CD4-positive, CD25-positive, alpha-beta regulatory T cell (primary cell): ENCODE measurements at regions not wholly inside any gene's neighbourhood (a gene's known extent, or its start where the extent isn't known, plus 50 kb on each side); places are given as distances from the start of the nearest gene placed in this dataset.
"Not testable (repeated sequence)": the region's sequence is repeated elsewhere in the genome, so short reads cannot be mapped to it uniquely, and the experiment has no call there.

Source experiments
- ATAC-seq, 2 donors: fragments of 150-1000 bp; cut with Tn5 transposase; one replicate each; pipeline ENCODE4 v1.10.0; 2021; ENCODE audit warnings: low read depth in 2 of 2, moderate number of reproducible peaks in 2 of 2, moderate library complexity in 1 of 2
- DNase-seq, 3 donors: peaks; one replicate each; pipeline versions ENCODE4 v3.0.0 to v3.0.0-alpha.2; 2012 to 2022; ENCODE audit warnings: mixed read lengths in 1 of 3
- H3K27ac ChIP-seq: one replicate; pipeline ENCODE4 v1.7.0; 2013; ENCODE audit warnings: mild to moderate bottlenecking, low read length; ENCODE audit not compliant: insufficient read depth, poor library complexity, severe bottlenecking
- H3K27me3 ChIP-seq: one replicate; pipeline ENCODE4 v1.7.0; 2013; ENCODE audit warnings: low read length; ENCODE audit not compliant: control insufficient read depth, insufficient read depth
- H3K36me3 ChIP-seq: one replicate; pipeline ENCODE4 v1.7.0; 2013; ENCODE audit warnings: mild to moderate bottlenecking, low read length, moderate library complexity; ENCODE audit not compliant: control insufficient read depth, insufficient read depth
- H3K4me1 ChIP-seq: 2 replicates; pipeline ENCODE4 v1.7.0; 2013; ENCODE audit warnings: mild to moderate bottlenecking, low read length; ENCODE audit not compliant: insufficient read depth, control insufficient read depth, poor library complexity, severe bottlenecking
- H3K4me3 ChIP-seq: one replicate; pipeline ENCODE4 v1.7.0; 2013; ENCODE audit warnings: low read depth, mild to moderate bottlenecking, low read length, moderate library complexity
- H3K9me3 ChIP-seq, 2 experiments: 1 replicate in 1 of 2; 2 replicates in 1 of 2; pipeline ENCODE4 v1.7.0; 2013; ENCODE audit warnings: low read length in 2 of 2, mild to moderate bottlenecking in 1 of 2, moderate library complexity in 1 of 2; ENCODE audit not compliant: control insufficient read depth in 2 of 2
- H3K27ac Mint-ChIP-seq, 3 donors: one replicate each; pipeline ENCODE4 v1.8.0; 2020 to 2022; ENCODE audit warnings: mild to moderate bottlenecking in 3 of 3, mixed read lengths in 3 of 3, moderate library complexity in 2 of 3
- H3K27me3 Mint-ChIP-seq: one replicate; pipeline ENCODE4 v1.8.0; 2022; ENCODE audit warnings: mild to moderate bottlenecking, mixed read lengths
- H3K36me3 Mint-ChIP-seq: one replicate; pipeline ENCODE4 v1.8.0; 2020; ENCODE audit warnings: mixed read lengths
- H3K4me1 Mint-ChIP-seq, 4 donors: one replicate each; pipeline ENCODE4 v1.8.0; 2020 to 2022; ENCODE audit warnings: mixed read lengths in 4 of 4, mild to moderate bottlenecking in 1 of 4
- H3K4me3 Mint-ChIP-seq, 4 donors: one replicate each; pipeline ENCODE4 v1.8.0; 2020 to 2022; ENCODE audit warnings: mild to moderate bottlenecking in 4 of 4, mixed read lengths in 4 of 4, moderate library complexity in 3 of 4
- H3K9me3 Mint-ChIP-seq, 7 donors: one replicate each; pipeline ENCODE4 v1.8.0; 2020 to 2022; ENCODE audit warnings: mixed read lengths in 7 of 7, mild to moderate bottlenecking in 3 of 7, moderate library complexity in 2 of 7

DNA sequence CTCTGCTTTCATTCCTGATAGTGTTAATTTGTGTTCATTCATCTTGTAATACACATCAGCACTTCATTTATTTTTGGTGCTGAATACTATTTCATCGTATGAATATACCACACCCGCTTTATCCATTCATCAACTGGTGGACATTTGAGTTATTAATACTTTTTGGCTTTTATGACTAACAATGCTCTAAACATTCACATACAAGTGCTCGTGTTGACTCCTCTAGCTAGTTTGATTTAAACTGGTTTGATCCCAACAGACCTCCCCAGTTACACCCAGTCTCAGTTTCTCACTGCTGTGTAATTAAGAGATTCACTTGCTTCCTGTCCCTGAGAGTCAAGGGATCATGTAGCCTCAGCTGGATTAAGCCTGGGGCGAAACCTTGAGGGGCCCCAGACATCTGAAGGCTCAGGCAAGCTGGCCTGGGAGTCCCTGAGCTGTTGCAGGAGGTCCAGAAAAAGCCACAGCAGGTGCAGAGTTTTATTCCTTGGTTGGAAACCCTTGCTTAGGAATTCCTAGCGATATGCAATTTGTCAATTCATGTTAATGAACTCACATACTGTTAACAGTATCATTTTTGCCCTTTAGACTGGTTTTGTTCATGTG lies 52.8 kb upstream of the CLDN24 start:
- H3K4me3 Mint-ChIP-seq, result no peak overlapping the region
- no peaks in the 10 kb centered on the region for H3K36me3 Mint-ChIP-seq
- DNase-seq (no peak), ATAC-seq (no peak)
- Histone ChIP-seq H3K36me3 (no peaks in the 10 kb centered on the region), H3K4me3 (no peak overlapping the region), H3K4me1 (no peaks in the 10 kb centered on the region), H3K27ac (no peak overlapping the region), H3K27me3 (no peaks in the 10 kb centered on the region), H3K9me3 (peaks cover 0 to 5% of the 10 kb centered on the region in 2 experiments)
- H3K9me3 Mint-ChIP-seq, result peaks cover 0 to 20% (median 2%) of the 10 kb centered on the region in 7 donors
- no peak overlapping the region for H3K27ac Mint-ChIP-seq
- H3K4me1 Mint-ChIP-seq, result peaks cover 0 to 4% (median 0%) of the 10 kb centered on the region in 4 donors
- peaks cover 19% of the 10 kb centered on the region for H3K27me3 Mint-ChIP-seq

- Mint-ChIP-seq H3K27ac (no peak overlapping the region), H3K4me1 (peaks cover 0 to 4% (median 0%) of the 10 kb centered on the region in 4 donors), H3K9me3 (peaks cover 0 to 20% (median 2%) of the 10 kb centered on the region in 7 donors), H3K4me3 (no peak overlapping the region), H3K27me3 (peaks cover 19% of the 10 kb centered on the region), H3K36me3 (no peaks in the 10 kb centered on the region)
- Histone ChIP-seq H3K27me3 (no peaks in the 10 kb centered on the region), H3K4me3 (no peak overlapping the region), H3K36me3 (no peaks in the 10 kb centered on the region), H3K27ac (no peak overlapping the region), H3K9me3 (peaks cover 0 to 5% of the 10 kb centered on the region in 2 experiments), H3K4me1 (no peaks in the 10 kb centered on the region)
- ATAC-seq (no peak), DNase-seq (no peak)
Measured at GRCh38 chr4:183376381-183376780, 54.2 kb upstream of the CLDN24 start.

DNA sequence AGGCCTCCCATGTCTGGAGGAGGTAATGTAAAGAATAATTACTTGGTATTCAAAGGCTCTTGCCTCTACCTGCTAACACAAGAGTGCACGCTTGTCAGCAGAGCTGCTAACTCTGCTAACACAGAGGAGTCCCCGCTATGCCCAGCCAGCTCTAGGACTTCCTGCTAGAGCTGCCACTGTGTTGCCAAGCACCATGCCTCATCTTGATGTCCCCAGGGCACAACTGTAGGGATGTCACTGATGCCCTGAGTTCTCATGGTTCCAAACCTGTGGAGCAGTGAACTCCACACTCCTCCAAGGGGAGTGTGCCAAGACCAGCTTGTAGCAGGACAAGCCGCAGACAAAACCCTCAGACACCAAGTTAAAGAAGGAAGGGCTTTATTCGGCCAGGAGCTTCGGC lies 55.3 kb upstream of the CLDN24 start:
- Mint-ChIP-seq H3K9me3 (peaks cover 0 to 20% (median 2%) of the 10 kb centered on the region in 7 donors), H3K27ac (no peak overlapping the region), H3K4me1 (peaks cover 0 to 4% (median 0%) of the 10 kb centered on the region in 4 donors), H3K4me3 (no peak overlapping the region), H3K27me3 (peaks cover 14% of the 10 kb centered on the region), H3K36me3 (no peaks in the 10 kb centered on the region)
- Histone ChIP-seq H3K36me3 (no peaks in the 10 kb centered on the region), H3K27ac (no peak overlapping the region), H3K4me1 (no peaks in the 10 kb centered on the region), H3K4me3 (no peak overlapping the region), H3K27me3 (no peaks in the 10 kb centered on the region), H3K9me3 (peaks cover 0 to 5% of the 10 kb centered on the region in 2 experiments)
- DNase-seq (no peak), ATAC-seq (no peak)

GRCh38 chr4:183378347-183378746 lies 56.1 kb upstream of the CLDN24 start:
- not testable (repeated sequence) for H3K36me3 Mint-ChIP-seq, H3K4me3 ChIP-seq, H3K27me3 ChIP-seq, H3K4me1 ChIP-seq, H3K27me3 Mint-ChIP-seq, H3K27ac ChIP-seq, H3K9me3 ChIP-seq, H3K4me1 Mint-ChIP-seq, DNase-seq, H3K36me3 ChIP-seq, ATAC-seq, H3K27ac Mint-ChIP-seq, H3K4me3 Mint-ChIP-seq
- peaks cover 0 to 16% (median 2%) of the 10 kb centered on the region in 7 donors for H3K9me3 Mint-ChIP-seq

- H3K27ac ChIP-seq, result no peak overlapping the region
- Mint-ChIP-seq H3K27ac (no peak overlapping the region), H3K36me3 (no peaks in the 10 kb centered on the region), H3K4me3 (no peak overlapping the region), H3K4me1 (no peaks in the 10 kb centered on the region), H3K9me3 (peaks cover 0 to 16% (median 1%) of the 10 kb centered on the region in 7 donors), H3K27me3 (peaks cover 1% of the 10 kb centered on the region)
- no peaks in the 10 kb centered on the region for H3K36me3 ChIP-seq
- no peaks in the 10 kb centered on the region for H3K27me3 ChIP-seq
- H3K4me1 ChIP-seq, result no peaks in the 10 kb centered on the region
- H3K9me3 ChIP-seq, result peaks cover 0 to 6% of the 10 kb centered on the region in 2 experiments
- no peak for DNase-seq
- no peak for ATAC-seq
- H3K4me3 ChIP-seq, result no peak overlapping the region
Measured at GRCh38 chr4:183380901-183381300, 58.7 kb upstream of the CLDN24 start.

DNA sequence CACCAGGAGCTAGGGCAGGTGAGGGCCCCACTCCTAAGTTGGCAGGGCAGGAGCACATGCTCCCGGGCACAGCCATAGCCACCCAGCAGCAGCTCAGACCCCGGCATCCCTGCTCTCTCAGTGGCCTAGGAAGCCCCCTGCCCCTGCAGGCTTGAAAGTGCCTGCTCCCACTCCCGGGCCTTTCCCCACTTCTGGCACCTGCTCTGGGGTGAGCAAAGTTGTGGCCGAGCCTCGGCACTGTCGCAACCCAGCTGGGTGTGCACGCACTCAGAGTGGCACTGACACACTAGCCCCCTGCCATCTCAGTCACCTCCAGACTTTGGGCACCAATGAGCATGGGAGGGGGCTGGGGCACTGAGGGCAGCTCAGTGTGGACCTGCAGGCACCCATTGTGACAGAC lies 60.8 kb upstream of the CDKN2AIP start:
- Mint-ChIP-seq H3K4me1 (no peaks in the 10 kb centered on the region), H3K27me3 (peaks cover 13% of the 10 kb centered on the region), H3K36me3 (no peaks in the 10 kb centered on the region), H3K9me3 (peaks cover 0 to 4% (median 0%) of the 10 kb centered on the region in 7 donors), H3K27ac (no peak overlapping the region), H3K4me3 (no peak overlapping the region)
- ATAC-seq, result no peak
- Histone ChIP-seq H3K4me1 (no peaks in the 10 kb centered on the region), H3K36me3 (no peaks in the 10 kb centered on the region), H3K9me3 (peaks cover 0 to 6% of the 10 kb centered on the region in 2 experiments), H3K27ac (no peak overlapping the region), H3K4me3 (no peak overlapping the region), H3K27me3 (no peaks in the 10 kb centered on the region)
- no peak for DNase-seq

DNA sequence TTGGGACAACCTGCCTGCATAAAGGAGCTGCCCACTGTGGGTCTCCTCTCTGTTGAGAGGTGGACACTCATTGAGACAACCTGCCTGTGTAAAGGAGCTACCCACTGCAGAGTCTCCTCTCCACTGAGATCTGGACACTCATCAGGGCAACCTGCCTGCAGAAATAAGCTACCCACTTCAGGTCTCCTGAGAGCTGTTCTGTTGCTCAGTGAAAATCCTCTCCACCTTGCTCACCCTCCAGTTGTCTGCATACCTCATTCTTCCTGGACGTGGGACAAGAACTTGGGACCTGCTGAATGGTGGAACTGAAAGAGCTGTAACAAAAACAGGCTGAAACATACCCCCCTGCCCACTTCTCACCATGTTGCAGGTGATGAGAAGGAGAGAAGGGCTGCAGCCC lies 59.9 kb upstream of the CDKN2AIP start:
- no peak for ATAC-seq
- Histone ChIP-seq H3K36me3 (no peaks in the 10 kb centered on the region), H3K9me3 (peaks cover 0 to 6% of the 10 kb centered on the region in 2 experiments), H3K27me3 (no peaks in the 10 kb centered on the region), H3K4me3 (no peak overlapping the region), H3K27ac (no peak overlapping the region), H3K4me1 (no peaks in the 10 kb centered on the region)
- Mint-ChIP-seq H3K27ac (no peak overlapping the region), H3K27me3 (peaks cover 13% of the 10 kb centered on the region), H3K36me3 (no peaks in the 10 kb centered on the region), H3K9me3 (peaks cover 0 to 2% (median 0%) of the 10 kb centered on the region in 7 donors), H3K4me1 (no peaks in the 10 kb centered on the region), H3K4me3 (no peak overlapping the region)
- no peak for DNase-seq

- Mint-ChIP-seq H3K27me3 (peaks cover 13% of the 10 kb centered on the region), H3K9me3 (peaks cover 0 to 2% (median 0%) of the 10 kb centered on the region in 7 donors), H3K27ac (no peak overlapping the region), H3K4me3 (no peak overlapping the region), H3K36me3 (no peaks in the 10 kb centered on the region), H3K4me1 (no peaks in the 10 kb centered on the region)
- Histone ChIP-seq H3K9me3 (peaks cover 0 to 6% of the 10 kb centered on the region in 2 experiments), H3K27me3 (no peaks in the 10 kb centered on the region), H3K27ac (no peak overlapping the region), H3K4me1 (no peaks in the 10 kb centered on the region), H3K4me3 (no peak overlapping the region), H3K36me3 (no peaks in the 10 kb centered on the region)
- ATAC-seq, result no peak
- DNase-seq, result no peak
Measured at GRCh38 chr4:183384983-183385382, 59.5 kb upstream of the CDKN2AIP start.
